ENCODE measurements at regions not wholly inside any gene's neighbourhood (a gene's known extent, or its start where the extent isn't known, plus 50 kb on each side); places are given as distances from the start of the nearest gene placed in this dataset.

DNA sequence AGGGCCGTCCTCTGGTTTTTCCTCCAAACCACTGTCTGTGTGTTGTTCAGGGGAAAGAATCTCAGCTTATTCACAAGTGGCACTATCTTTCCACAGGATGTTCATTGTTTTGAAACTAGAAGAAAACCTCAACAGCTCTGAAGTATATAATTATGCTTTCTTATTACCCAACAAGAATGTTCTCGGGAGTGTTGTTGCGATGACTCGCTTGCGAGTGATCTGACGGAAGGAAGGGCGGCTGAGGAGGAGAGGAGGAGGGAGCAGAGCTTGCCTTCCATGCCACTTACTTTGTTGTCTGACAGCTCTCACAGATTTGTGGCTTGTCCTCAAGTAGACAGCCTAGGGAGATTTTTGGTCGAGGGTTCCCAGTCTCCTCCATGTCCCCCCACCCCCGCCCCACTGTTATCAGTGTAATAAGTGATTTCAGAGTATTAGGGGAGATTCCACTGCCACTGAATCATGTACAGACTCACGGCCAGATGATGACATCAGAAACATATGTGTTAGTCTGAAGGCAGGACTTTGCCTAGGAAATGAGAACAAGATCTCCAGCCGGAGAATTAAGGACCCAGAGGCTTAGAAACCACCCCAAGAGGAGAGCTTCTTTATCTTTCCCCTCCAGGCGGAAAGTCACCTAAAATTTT lies 80.7 kb upstream of the CCN6 start:
- Histone ChIP-seq H4K20me1 (ENCODE audit: low read depth, low read length) (no peaks in the 10 kb centered on the region), H2AFZ (ENCODE audit: low read depth, low read length, severe bottlenecking) (no peak overlapping the region), H3K9ac (ENCODE audit: low read length) (no peak overlapping the region), H3K9me3 (ENCODE audit: insufficient read depth, low read length) (no peaks in the 10 kb centered on the region), H3K4me3 (ENCODE audit: insufficient read depth, low read length, poor library complexity, severe bottlenecking) (no peak overlapping the region), H3F3A (ENCODE audit: insufficient read depth) (no peaks in the 10 kb centered on the region), H3K9me2 (replicated peaks; ENCODE audit: insufficient read depth, low read length) (no peaks in the 10 kb centered on the region), H3K36me3 (ENCODE audit: low read length) (no peaks in the 10 kb centered on the region), H3K27me3 (ENCODE audit: low read length) (no peaks in the 10 kb centered on the region), H3K27ac (ENCODE audit: low read depth, low read length) (no peak overlapping the region), H3K4me2 (ENCODE audit: low read depth, low read length, poor library complexity, severe bottlenecking) (no peak overlapping the region), H3K79me2 (ENCODE audit: insufficient read depth, low read length) (no peaks in the 10 kb centered on the region)
- no peak for TF ChIP-seq EZH2phosphoT487 (conservative IDR thresholded peaks at IDR 0.05; ENCODE audit: low read length)
- TF ChIP-seq, protein P1, sequence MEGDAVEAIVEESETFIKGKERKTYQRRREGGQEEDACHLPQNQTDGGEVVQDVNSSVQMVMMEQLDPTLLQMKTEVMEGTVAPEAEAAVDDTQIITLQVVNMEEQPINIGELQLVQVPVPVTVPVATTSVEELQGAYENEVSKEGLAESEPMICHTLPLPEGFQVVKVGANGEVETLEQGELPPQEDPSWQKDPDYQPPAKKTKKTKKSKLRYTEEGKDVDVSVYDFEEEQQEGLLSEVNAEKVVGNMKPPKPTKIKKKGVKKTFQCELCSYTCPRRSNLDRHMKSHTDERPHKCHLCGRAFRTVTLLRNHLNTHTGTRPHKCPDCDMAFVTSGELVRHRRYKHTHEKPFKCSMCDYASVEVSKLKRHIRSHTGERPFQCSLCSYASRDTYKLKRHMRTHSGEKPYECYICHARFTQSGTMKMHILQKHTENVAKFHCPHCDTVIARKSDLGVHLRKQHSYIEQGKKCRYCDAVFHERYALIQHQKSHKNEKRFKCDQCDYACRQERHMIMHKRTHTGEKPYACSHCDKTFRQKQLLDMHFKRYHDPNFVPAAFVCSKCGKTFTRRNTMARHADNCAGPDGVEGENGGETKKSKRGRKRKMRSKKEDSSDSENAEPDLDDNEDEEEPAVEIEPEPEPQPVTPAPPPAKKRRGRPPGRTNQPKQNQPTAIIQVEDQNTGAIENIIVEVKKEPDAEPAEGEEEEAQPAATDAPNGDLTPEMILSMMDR (IDR thresholded peaks at IDR 0.05; ENCODE audit: insufficient read depth, low read length, poor library complexity, severe bottlenecking), result no peak

DNA sequence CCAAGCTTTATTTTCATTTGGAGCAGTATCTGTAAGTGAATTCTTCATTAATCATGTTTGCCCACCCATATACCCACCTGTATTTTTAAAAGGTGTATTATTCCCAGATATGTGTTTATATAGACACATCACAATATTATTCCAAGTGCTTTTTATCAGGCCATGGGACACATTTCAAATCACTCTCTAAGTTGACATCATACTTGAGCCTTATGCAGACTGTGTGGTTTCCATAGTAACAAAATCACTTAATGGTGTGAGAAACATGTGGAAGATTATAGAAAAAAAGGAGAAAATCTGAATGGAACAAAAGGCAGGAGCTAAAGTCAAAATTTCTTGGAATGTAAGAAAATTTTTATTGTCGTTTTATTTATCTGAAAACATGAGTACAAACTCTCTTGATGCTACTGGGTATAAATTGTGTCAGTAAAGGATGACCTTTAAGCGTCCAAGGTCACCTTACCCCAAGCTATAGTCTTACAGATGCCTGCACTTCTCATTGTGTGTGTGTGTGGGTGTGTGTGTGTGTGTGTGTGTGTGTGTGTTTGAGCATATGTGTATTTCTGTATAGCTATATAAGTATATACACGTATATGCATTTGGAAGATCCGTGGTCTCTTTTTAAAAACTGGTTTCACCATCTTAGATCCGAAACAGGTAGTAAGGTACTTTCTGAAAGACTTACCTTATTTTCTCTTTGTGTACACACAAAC lies 79.8 kb upstream of the CCN6 start:
- H3K9me2 ChIP-seq (replicated peaks; ENCODE audit: insufficient read depth, low read length), result no peaks in the 10 kb centered on the region
- H3K4me3 ChIP-seq (ENCODE audit: insufficient read depth, low read length, poor library complexity, severe bottlenecking), result no peak overlapping the region
- H3K27me3 ChIP-seq (ENCODE audit: low read length), result no peaks in the 10 kb centered on the region
- H3K9ac ChIP-seq (ENCODE audit: low read length), result no peak overlapping the region
- no peaks in the 10 kb centered on the region for H4K20me1 ChIP-seq (ENCODE audit: low read depth, low read length)
- no peak for TF ChIP-seq EZH2phosphoT487 (conservative IDR thresholded peaks at IDR 0.05; ENCODE audit: low read length)
- TF ChIP-seq, protein P1 (IDR thresholded peaks at IDR 0.05; ENCODE audit: insufficient read depth, low read length, poor library complexity, severe bottlenecking), result no peak
- H3K9me3 ChIP-seq (ENCODE audit: insufficient read depth, low read length), result no peaks in the 10 kb centered on the region
- no peak overlapping the region for H3K27ac ChIP-seq (ENCODE audit: low read depth, low read length)
- no peaks in the 10 kb centered on the region for H3K36me3 ChIP-seq (ENCODE audit: low read length)
- no peak overlapping the region for H3K4me2 ChIP-seq (ENCODE audit: low read depth, low read length, poor library complexity, severe bottlenecking)
- H3K79me2 ChIP-seq (ENCODE audit: insufficient read depth, low read length), result no peaks in the 10 kb centered on the region
- H3F3A ChIP-seq (ENCODE audit: insufficient read depth), result no peaks in the 10 kb centered on the region
- no peak overlapping the region for H2AFZ ChIP-seq (ENCODE audit: low read depth, low read length, severe bottlenecking)

DNA sequence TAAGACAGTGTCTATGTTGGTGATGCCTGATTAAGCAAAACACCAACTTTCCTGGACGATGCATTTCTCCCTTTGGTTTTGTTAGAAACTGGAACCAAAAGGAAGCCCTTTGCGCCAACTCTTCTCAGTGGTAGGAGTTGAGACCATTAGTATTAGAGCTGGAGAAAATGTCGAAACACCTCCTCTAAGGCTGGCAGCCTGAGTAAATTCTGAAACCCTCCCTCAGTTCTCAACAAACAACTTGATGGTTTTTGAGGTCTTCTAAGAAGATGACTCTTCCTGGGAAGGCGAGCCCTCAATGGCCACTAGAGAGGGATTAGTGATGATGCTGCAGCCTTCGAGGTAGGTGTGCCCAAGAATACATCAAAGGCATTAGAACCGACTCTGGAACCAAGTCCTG lies 78.4 kb upstream of the CCN6 start:
- no peaks in the 10 kb centered on the region for H3K27me3 ChIP-seq (ENCODE audit: low read length)
- H3K9me3 ChIP-seq (ENCODE audit: insufficient read depth, low read length), result no peaks in the 10 kb centered on the region
- no peak overlapping the region for H3K4me3 ChIP-seq (ENCODE audit: insufficient read depth, low read length, poor library complexity, severe bottlenecking)
- no peak for TF ChIP-seq EZH2phosphoT487 (conservative IDR thresholded peaks at IDR 0.05; ENCODE audit: low read length)
- H2AFZ ChIP-seq (ENCODE audit: low read depth, low read length, severe bottlenecking), result no peak overlapping the region
- H3K9me2 ChIP-seq (replicated peaks; ENCODE audit: insufficient read depth, low read length), result no peaks in the 10 kb centered on the region
- no peak overlapping the region for H3K4me2 ChIP-seq (ENCODE audit: low read depth, low read length, poor library complexity, severe bottlenecking)
- H3K79me2 ChIP-seq (ENCODE audit: insufficient read depth, low read length), result no peaks in the 10 kb centered on the region
- H3F3A ChIP-seq (ENCODE audit: insufficient read depth), result no peaks in the 10 kb centered on the region
- no peak overlapping the region for H3K9ac ChIP-seq (ENCODE audit: low read length)
- no peaks in the 10 kb centered on the region for H3K36me3 ChIP-seq (ENCODE audit: low read length)
- no peaks in the 10 kb centered on the region for H4K20me1 ChIP-seq (ENCODE audit: low read depth, low read length)
- H3K27ac ChIP-seq (ENCODE audit: low read depth, low read length), result no peak overlapping the region

DNA sequence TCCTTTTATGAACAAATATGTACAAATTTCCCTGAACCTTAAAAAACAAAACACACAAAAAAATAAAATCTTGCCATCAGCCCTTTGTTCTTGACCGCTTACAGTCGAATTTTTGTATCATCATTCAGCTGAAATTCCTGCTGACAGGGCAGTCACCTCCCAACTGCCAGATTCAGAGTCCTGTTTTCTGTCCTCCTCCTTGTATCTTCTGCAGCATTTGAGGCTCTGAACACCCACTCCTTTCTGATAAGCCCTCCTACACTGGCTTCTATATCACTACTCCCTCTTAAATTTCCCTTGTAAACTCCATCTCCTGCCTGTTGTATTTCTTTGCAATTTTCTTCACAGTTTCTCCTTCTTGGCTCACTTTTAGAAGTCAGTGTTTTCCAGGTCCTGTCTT lies 77.8 kb upstream of the CCN6 start:
- H3K4me3 ChIP-seq (ENCODE audit: insufficient read depth, low read length, poor library complexity, severe bottlenecking), result no peak overlapping the region
- no peaks in the 10 kb centered on the region for H3K9me2 ChIP-seq (replicated peaks; ENCODE audit: insufficient read depth, low read length)
- H3K4me2 ChIP-seq (ENCODE audit: low read depth, low read length, poor library complexity, severe bottlenecking), result no peak overlapping the region
- no peaks in the 10 kb centered on the region for H3F3A ChIP-seq (ENCODE audit: insufficient read depth)
- no peak overlapping the region for H3K9ac ChIP-seq (ENCODE audit: low read length)
- no peaks in the 10 kb centered on the region for H3K36me3 ChIP-seq (ENCODE audit: low read length)
- no peak overlapping the region for H2AFZ ChIP-seq (ENCODE audit: low read depth, low read length, severe bottlenecking)
- no peaks in the 10 kb centered on the region for H3K9me3 ChIP-seq (ENCODE audit: insufficient read depth, low read length)
- no peak for TF ChIP-seq EZH2phosphoT487 (conservative IDR thresholded peaks at IDR 0.05; ENCODE audit: low read length)
- TF ChIP-seq, protein P1 (IDR thresholded peaks at IDR 0.05; ENCODE audit: insufficient read depth, low read length, poor library complexity, severe bottlenecking), result no peak
- H4K20me1 ChIP-seq (ENCODE audit: low read depth, low read length), result no peaks in the 10 kb centered on the region
- no peaks in the 10 kb centered on the region for H3K79me2 ChIP-seq (ENCODE audit: insufficient read depth, low read length)
- H3K27ac ChIP-seq (ENCODE audit: low read depth, low read length), result no peak overlapping the region
- no peaks in the 10 kb centered on the region for H3K27me3 ChIP-seq (ENCODE audit: low read length)

Measured in SU-DHL-6 (cell line).